Liver (tissue), 3 donors: ENCODE measurements at regions not wholly inside any gene's neighbourhood (a gene's known extent, or its start where the extent isn't known, plus 50 kb on each side); places are given as distances from the start of the nearest gene placed in this dataset.

Experiments used
- GABPA ChIP-seq, 2 donors: IDR thresholded peaks in 1 of 2; conservative IDR thresholded peaks in 1 of 2; 2 replicates each; pipeline ENCODE4 v1.6.1; 2016; ENCODE audit warnings: antibody characterized with exemption in 2 of 2, mild to moderate bottlenecking in 1 of 2, moderate library complexity in 1 of 2
- NR2F2 ChIP-seq: IDR thresholded peaks from 2 replicates; pipeline ENCODE4 v1.6.1; 2016; ENCODE audit warnings: antibody characterized with exemption
- RAD21 ChIP-seq, 2 donors: IDR thresholded peaks; 2 replicates each; pipeline ENCODE4 v1.6.1; 2016; ENCODE audit warnings: antibody characterized with exemption in 2 of 2, mild to moderate bottlenecking in 2 of 2
- SP1 ChIP-seq: IDR thresholded peaks from 2 replicates; pipeline ENCODE4 v1.6.1; 2018; ENCODE audit warnings: antibody characterized with exemption, mild to moderate bottlenecking
- TAF1 ChIP-seq: conservative IDR thresholded peaks from 2 replicates; pipeline ENCODE4 v1.6.1; 2016; ENCODE audit warnings: antibody characterized with exemption, mild to moderate bottlenecking
- TF ChIP-seq, protein P1 (sequence below): fragments of 150-350 bp; IDR thresholded peaks from 2 replicates; pipeline ENCODE4 v1.5.1; 2017; ENCODE audit warnings: improper control_type of control experiment, low read depth, low read length; ENCODE audit not compliant: missing input control
- TF ChIP-seq, protein P2 (sequence below): IDR thresholded peaks from 2 replicates; pipeline ENCODE4 v1.6.1; 2016; ENCODE audit warnings: antibody characterized with exemption
- donor health status: healthy.
- donor health status: healthy.

DNA sequence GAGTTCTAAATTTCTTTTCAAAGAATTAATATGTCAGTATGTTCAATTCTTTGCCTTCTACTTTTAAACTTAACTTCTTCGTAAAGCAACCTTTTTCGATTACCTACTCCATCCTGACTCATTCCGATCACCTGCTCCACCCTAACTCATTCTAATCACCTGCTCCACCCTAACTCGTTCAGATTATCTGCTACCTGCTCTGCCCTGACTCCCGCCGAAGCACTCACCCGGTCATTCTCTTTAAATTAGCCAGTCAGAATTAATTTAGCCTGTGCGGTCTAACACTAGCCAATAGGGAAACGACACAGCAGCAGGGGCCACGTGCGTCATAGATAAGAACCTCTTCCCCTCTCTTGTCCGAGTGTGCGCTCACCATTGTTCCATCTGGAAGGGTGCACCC lies 60.1 kb upstream of the SH3RF1 start:
- TF ChIP-seq SP1 = no peak
- no peak for TF ChIP-seq TAF1
- TF ChIP-seq, protein P1, sequence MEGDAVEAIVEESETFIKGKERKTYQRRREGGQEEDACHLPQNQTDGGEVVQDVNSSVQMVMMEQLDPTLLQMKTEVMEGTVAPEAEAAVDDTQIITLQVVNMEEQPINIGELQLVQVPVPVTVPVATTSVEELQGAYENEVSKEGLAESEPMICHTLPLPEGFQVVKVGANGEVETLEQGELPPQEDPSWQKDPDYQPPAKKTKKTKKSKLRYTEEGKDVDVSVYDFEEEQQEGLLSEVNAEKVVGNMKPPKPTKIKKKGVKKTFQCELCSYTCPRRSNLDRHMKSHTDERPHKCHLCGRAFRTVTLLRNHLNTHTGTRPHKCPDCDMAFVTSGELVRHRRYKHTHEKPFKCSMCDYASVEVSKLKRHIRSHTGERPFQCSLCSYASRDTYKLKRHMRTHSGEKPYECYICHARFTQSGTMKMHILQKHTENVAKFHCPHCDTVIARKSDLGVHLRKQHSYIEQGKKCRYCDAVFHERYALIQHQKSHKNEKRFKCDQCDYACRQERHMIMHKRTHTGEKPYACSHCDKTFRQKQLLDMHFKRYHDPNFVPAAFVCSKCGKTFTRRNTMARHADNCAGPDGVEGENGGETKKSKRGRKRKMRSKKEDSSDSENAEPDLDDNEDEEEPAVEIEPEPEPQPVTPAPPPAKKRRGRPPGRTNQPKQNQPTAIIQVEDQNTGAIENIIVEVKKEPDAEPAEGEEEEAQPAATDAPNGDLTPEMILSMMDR = no peak
- no peak for TF ChIP-seq NR2F2
- TF ChIP-seq GABPA (IDR thresholded peaks at IDR 0.05 in 1 of 2, conservative IDR thresholded peaks at IDR 0.05 in 1 of 2) = no peak
- TF ChIP-seq RAD21 (IDR thresholded peaks at IDR 0.05) = no peak
- TF ChIP-seq, protein P2, sequence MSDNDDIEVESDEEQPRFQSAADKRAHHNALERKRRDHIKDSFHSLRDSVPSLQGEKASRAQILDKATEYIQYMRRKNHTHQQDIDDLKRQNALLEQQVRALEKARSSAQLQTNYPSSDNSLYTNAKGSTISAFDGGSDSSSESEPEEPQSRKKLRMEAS = no peak
